ACC112 (cell line): ENCODE measurements at regions not wholly inside any gene's neighbourhood (a gene's known extent, or its start where the extent isn't known, plus 50 kb on each side); places are given as distances from the start of the nearest gene placed in this dataset.

ENCODE experiments used
- H2AFZ ChIP-seq: fragments of 200-600 bp; sonication (generic); one replicate; pipeline ENCODE4 v1.6.0; 2017; ENCODE audit warnings: antibody characterized with exemption, low read length; ENCODE audit not compliant: unreplicated experiment
- H3K27ac ChIP-seq: fragments of 200-600 bp; sonication (generic); 2 replicates; pipeline ENCODE4 v1.5.1; 2014; ENCODE audit warnings: low read depth, mild to moderate bottlenecking, antibody characterized with exemption, low read length, moderate library complexity
- H3K27me3 ChIP-seq: fragments of 200-600 bp; sonication (generic); 2 replicates; pipeline ENCODE4 v1.6.1; 2014; ENCODE audit warnings: mild to moderate bottlenecking, antibody characterized with exemption, low read length, moderate library complexity, mixed read lengths; ENCODE audit not compliant: insufficient read depth
- H3K36me3 ChIP-seq: fragments of 200-600 bp; sonication (generic); 2 replicates; pipeline ENCODE4 v1.6.1; 2016; ENCODE audit warnings: mild to moderate bottlenecking, antibody characterized with exemption, low read length, moderate library complexity, mixed read lengths; ENCODE audit not compliant: insufficient read depth
- H3K4me1 ChIP-seq: fragments of 200-600 bp; sonication (generic); one replicate; pipeline ENCODE4 v1.6.1; 2016; ENCODE audit warnings: low read length, mixed read lengths; ENCODE audit not compliant: insufficient read depth, unreplicated experiment, control insufficient read depth
- H3K4me3 ChIP-seq: fragments of 200-600 bp; sonication (generic); 2 replicates; pipeline ENCODE4 v1.5.1; 2014; ENCODE audit warnings: mild to moderate bottlenecking, low read depth, low read length
- H3K79me2 ChIP-seq: fragments of 200-600 bp; sonication (generic); one replicate; pipeline ENCODE4 v1.6.0; 2016; ENCODE audit warnings: low read length; ENCODE audit not compliant: control insufficient read depth, unreplicated experiment, insufficient read depth

- Histone ChIP-seq H3K4me3 (no peak overlapping the region), H3K27ac (no peak overlapping the region), H3K36me3 (no peaks in the 10 kb centered on the region), H3K79me2 (no peaks in the 10 kb centered on the region), H3K4me1 (no peaks in the 10 kb centered on the region), H3K27me3 (peaks cover 25% of the 10 kb centered on the region), H2AFZ (no peak overlapping the region)
These were observed 69.6 kb upstream of the PTCH1 start for GRCh38 chr9:95586326-95586725.

- Histone ChIP-seq H2AFZ (no peak overlapping the region), H3K27ac (no peak overlapping the region), H3K27me3 (peaks cover 20% of the 10 kb centered on the region), H3K4me3 (no peak overlapping the region), H3K4me1 (no peaks in the 10 kb centered on the region), H3K79me2 (no peaks in the 10 kb centered on the region), H3K36me3 (no peaks in the 10 kb centered on the region)
These were observed 69.1 kb upstream of the PTCH1 start for GRCh38 chr9:95585824-95586223.

- H3K27me3 ChIP-seq, result peaks cover 11% of the 10 kb centered on the region
- H3K27ac ChIP-seq, result no peak overlapping the region
- no peaks in the 10 kb centered on the region for H3K36me3 ChIP-seq
- H2AFZ ChIP-seq, result no peak overlapping the region
- H3K4me1 ChIP-seq, result no peaks in the 10 kb centered on the region
- H3K79me2 ChIP-seq, result no peaks in the 10 kb centered on the region
- no peak overlapping the region for H3K4me3 ChIP-seq
These were observed 67.4 kb upstream of the PTCH1 start for GRCh38 chr9:95584176-95584575.

- Histone ChIP-seq H3K79me2 (no peaks in the 10 kb centered on the region), H3K27me3 (peaks cover 21% of the 10 kb centered on the region), H3K4me3 (no peak overlapping the region), H3K4me1 (no peaks in the 10 kb centered on the region), H2AFZ (no peak overlapping the region), H3K36me3 (no peaks in the 10 kb centered on the region), H3K27ac (no peak overlapping the region)
These were observed 65.1 kb upstream of the PTCH1 start for GRCh38 chr9:95581900-95582299.

- Histone ChIP-seq H3K36me3 (no peaks in the 10 kb centered on the region), H3K79me2 (no peaks in the 10 kb centered on the region), H3K27ac (no peak overlapping the region), H3K27me3 (peaks cover 21% of the 10 kb centered on the region), H2AFZ (no peak overlapping the region), H3K4me3 (no peak overlapping the region), H3K4me1 (no peaks in the 10 kb centered on the region)
These were observed 64.3 kb upstream of the PTCH1 start for GRCh38 chr9:95580812-95581761.

- no peak overlapping the region for H3K27ac ChIP-seq
- no peaks in the 10 kb centered on the region for H3K36me3 ChIP-seq
- H3K4me3 ChIP-seq, result no peak overlapping the region
- no peaks in the 10 kb centered on the region for H3K4me1 ChIP-seq
- no peak overlapping the region for H2AFZ ChIP-seq
- peaks cover 50% of the 10 kb centered on the region for H3K27me3 ChIP-seq
- no peaks in the 10 kb centered on the region for H3K79me2 ChIP-seq
These were observed 58.2 kb upstream of the PTCH1 start for GRCh38 chr9:95574866-95575553.

- Histone ChIP-seq H2AFZ (no peak overlapping the region), H3K36me3 (no peaks in the 10 kb centered on the region), H3K27ac (no peak overlapping the region), H3K4me3 (no peak overlapping the region), H3K27me3 (peaks cover 45% of the 10 kb centered on the region), H3K4me1 (no peaks in the 10 kb centered on the region), H3K79me2 (no peaks in the 10 kb centered on the region)
These were observed 57.4 kb upstream of the PTCH1 start for GRCh38 chr9:95574176-95574575.

GRCh38 chr9:95573463-95573862, 56.7 kb upstream of the PTCH1 start:
- Histone ChIP-seq H2AFZ (no peak overlapping the region), H3K4me3 (no peak overlapping the region), H3K4me1 (no peaks in the 10 kb centered on the region), H3K36me3 (no peaks in the 10 kb centered on the region), H3K27me3 (peaks cover 38% of the 10 kb centered on the region), H3K27ac (no peak overlapping the region), H3K79me2 (no peaks in the 10 kb centered on the region)

GRCh38 chr9:95572381-95573151, 55.8 kb upstream of the PTCH1 start:
- H3K4me3 ChIP-seq, result no peak overlapping the region
- H2AFZ ChIP-seq, result no peak overlapping the region
- H3K36me3 ChIP-seq, result no peaks in the 10 kb centered on the region
- H3K4me1 ChIP-seq, result no peaks in the 10 kb centered on the region
- no peaks in the 10 kb centered on the region for H3K79me2 ChIP-seq
- H3K27me3 ChIP-seq, result peaks cover 29% of the 10 kb centered on the region
- no peak overlapping the region for H3K27ac ChIP-seq

- Histone ChIP-seq H3K4me1 (no peaks in the 10 kb centered on the region), H3K27ac (no peak overlapping the region), H3K27me3 (peaks cover 37% of the 10 kb centered on the region), H3K79me2 (no peaks in the 10 kb centered on the region), H2AFZ (no peak overlapping the region), H3K4me3 (no peak overlapping the region), H3K36me3 (no peaks in the 10 kb centered on the region)
These were observed 53.9 kb upstream of the PTCH1 start for GRCh38 chr9:95570646-95571045.
